SU-DHL-6 (cell line): ENCODE measurements at regions not wholly inside any gene's neighbourhood (a gene's known extent, or its start where the extent isn't known, plus 50 kb on each side); places are given as distances from the start of the nearest gene placed in this dataset.
A peak's percentile ranks its signal among the peaks of the same experiment; 100 is the strongest.

Experiments
- H2AFZ ChIP-seq: fragments of 200-600 bp; sonication (generic); 2 replicates; pipeline ENCODE4 v1.6.1; 2014; ENCODE audit warnings: low read depth, mild to moderate bottlenecking, moderate library complexity, mixed read lengths, antibody characterized with exemption, low read length; ENCODE audit not compliant: severe bottlenecking
- H3F3A ChIP-seq: fragments of 200-600 bp; shearing (Covaris generic); 2 replicates; pipeline ENCODE4 v1.6.0; 2016; ENCODE audit warnings: antibody characterized with exemption, mild to moderate bottlenecking; ENCODE audit not compliant: insufficient read depth
- H3K27ac ChIP-seq: fragments of 200-600 bp; sonication (generic); 2 replicates; pipeline ENCODE4 v1.5.1; 2016; ENCODE audit warnings: low read depth, mild to moderate bottlenecking, low read length, moderate library complexity, mixed read lengths
- H3K27me3 ChIP-seq: fragments of 200-600 bp; sonication (generic), shearing (Covaris generic); 2 replicates; pipeline ENCODE4 v1.6.0; 2014; ENCODE audit warnings: mild to moderate bottlenecking, low read length
- H3K36me3 ChIP-seq: fragments of 200-600 bp; sonication (generic); 2 replicates; pipeline ENCODE4 v1.6.1; 2014; ENCODE audit warnings: mild to moderate bottlenecking, low read length, mixed read lengths
- H3K4me2 ChIP-seq: fragments of 300-600, 200-600 bp; shearing (Covaris generic), sonication (generic); 2 replicates; pipeline ENCODE4 v1.6.0; 2014; ENCODE audit warnings: low read length, low read depth, mild to moderate bottlenecking; ENCODE audit not compliant: poor library complexity, severe bottlenecking
- H3K4me3 ChIP-seq: fragments of 200-600 bp; sonication (generic); 2 replicates; pipeline ENCODE4 v1.5.1; 2014; ENCODE audit warnings: antibody characterized with exemption, low read length, mild to moderate bottlenecking, mixed read lengths; ENCODE audit not compliant: insufficient read depth, poor library complexity, severe bottlenecking
- H3K79me2 ChIP-seq: fragments of 200-600 bp; sonication (generic); 2 replicates; pipeline ENCODE4 v1.6.1; 2014; ENCODE audit warnings: mild to moderate bottlenecking, low read length, moderate library complexity; ENCODE audit not compliant: insufficient read depth
- H3K9ac ChIP-seq: fragments of 200-600 bp; sonication (generic); 2 replicates; pipeline ENCODE4 v1.7.0; 2014; ENCODE audit warnings: mild to moderate bottlenecking, low read length
- H3K9me2 ChIP-seq: fragments of 200-600 bp; sonication (generic); replicated peaks from 2 replicates; pipeline ENCODE4 v1.6.1; 2014; ENCODE audit warnings: low read length; ENCODE audit not compliant: insufficient read depth
- H3K9me3 ChIP-seq: fragments of 200-600 bp; sonication (generic); 2 replicates; pipeline ENCODE4 v1.6.1; 2014; ENCODE audit warnings: low read length, mixed read lengths; ENCODE audit not compliant: insufficient read depth
- H4K20me1 ChIP-seq: fragments of 200-600 bp; sonication (generic); 2 replicates; pipeline ENCODE4 v1.6.1; 2014; ENCODE audit warnings: low read depth, mild to moderate bottlenecking, antibody characterized with exemption, low read length, moderate library complexity, mixed read lengths
- CTCF ChIP-seq: fragments of 200-600 bp; sonication (generic); IDR thresholded peaks from one replicate; pipeline ENCODE4 v1.5.1; 2017; ENCODE audit warnings: antibody characterized with exemption, mild to moderate bottlenecking, low read length, moderate library complexity; ENCODE audit not compliant: insufficient read depth, poor library complexity, severe bottlenecking
- EZH2phosphoT487 ChIP-seq: fragments of 200-600 bp; sonication (generic), shearing (Covaris generic); conservative IDR thresholded peaks from 2 replicates; pipeline ENCODE4 v1.6.1; 2018; ENCODE audit warnings: mild to moderate bottlenecking, antibody characterized with exemption, low read length, moderate library complexity, mixed read lengths

GRCh38 chr4:126871810-126872209 is 760.9 kb upstream of the INTU start:
- H3K27ac ChIP-seq, result no peak overlapping the region
- TF ChIP-seq CTCF (no peak), EZH2phosphoT487 (no peak)
- no peaks in the 10 kb centered on the region for H3K9me3 ChIP-seq
- no peaks in the 10 kb centered on the region for H3K27me3 ChIP-seq
- no peaks in the 10 kb centered on the region for H3K9me2 ChIP-seq
- peak overlapping the region; percentile 74 for H2AFZ ChIP-seq
- H4K20me1 ChIP-seq, result no peaks in the 10 kb centered on the region
- no peak overlapping the region for H3K4me3 ChIP-seq
- H3K9ac ChIP-seq, result no peak overlapping the region
- H3K36me3 ChIP-seq, result no peaks in the 10 kb centered on the region
- H3K79me2 ChIP-seq, result no peaks in the 10 kb centered on the region
- no peaks in the 10 kb centered on the region for H3F3A ChIP-seq
- H3K4me2 ChIP-seq, result peak overlapping the region; percentile 53

- no peaks in the 10 kb centered on the region for H3K9me3 ChIP-seq
- no peak overlapping the region for H3K4me2 ChIP-seq
- no peaks in the 10 kb centered on the region for H3K9me2 ChIP-seq
- no peak overlapping the region for H3K4me3 ChIP-seq
- H3K9ac ChIP-seq, result no peak overlapping the region
- H3K79me2 ChIP-seq, result no peaks in the 10 kb centered on the region
- H3K27me3 ChIP-seq, result no peaks in the 10 kb centered on the region
- TF ChIP-seq EZH2phosphoT487 (no peak), CTCF (no peak)
- H3K36me3 ChIP-seq, result no peaks in the 10 kb centered on the region
- no peak overlapping the region for H2AFZ ChIP-seq
- H4K20me1 ChIP-seq, result no peaks in the 10 kb centered on the region
- H3K27ac ChIP-seq, result no peak overlapping the region
- H3F3A ChIP-seq, result no peaks in the 10 kb centered on the region
Observed at GRCh38 chr4:126874533-126874932, 758.2 kb upstream of the INTU start.

- no peaks in the 10 kb centered on the region for H3K9me2 ChIP-seq
- H3K36me3 ChIP-seq, result no peaks in the 10 kb centered on the region
- H3F3A ChIP-seq, result no peaks in the 10 kb centered on the region
- no peaks in the 10 kb centered on the region for H4K20me1 ChIP-seq
- H3K79me2 ChIP-seq, result no peaks in the 10 kb centered on the region
- H3K4me3 ChIP-seq, result no peak overlapping the region
- H3K27me3 ChIP-seq, result no peaks in the 10 kb centered on the region
- H3K9ac ChIP-seq, result no peak overlapping the region
- H3K4me2 ChIP-seq, result no peak overlapping the region
- no peak overlapping the region for H3K27ac ChIP-seq
- TF ChIP-seq CTCF, result no peak
- no peak for TF ChIP-seq EZH2phosphoT487
- H2AFZ ChIP-seq, result no peak overlapping the region
- no peaks in the 10 kb centered on the region for H3K9me3 ChIP-seq
Observed at GRCh38 chr4:126888968-126889367, 743.8 kb upstream of the INTU start.
